Activated naive CD4-positive, alpha-beta T cell treated with anti-CD3 and anti-CD28 coated beads, Interleukin-2, amount 10 ng/mL, durations not matched to agents 7 days and 5 days (primary cell): ENCODE measurements at regions not wholly inside any gene's neighbourhood (a gene's known extent, or its start where the extent isn't known, plus 50 kb on each side); places are given as distances from the start of the nearest gene placed in this dataset.

Experiments used
- CTCF ChIA-PET: fragments of 350-600 bp; sonication (Branson Sonifier 250); formaldehyde crosslinking; loops from one replicate; lab custom pipeline; 2021; ENCODE audit warnings: antibody characterized with exemption; lab: Charles Lee
- DNase-seq: peaks from one replicate; pipeline ENCODE4 v3.0.0-alpha.2; 2020
- H3K27ac Mint-ChIP-seq: one replicate; pipeline ENCODE4 v1.8.0; 2021; ENCODE audit warnings: mild to moderate bottlenecking, moderate library complexity, mixed read lengths
- H3K27me3 Mint-ChIP-seq: one replicate; pipeline ENCODE4 v1.8.0; 2021; ENCODE audit warnings: mild to moderate bottlenecking, mixed read lengths
- H3K36me3 Mint-ChIP-seq: one replicate; pipeline ENCODE4 v1.8.0; 2021; ENCODE audit warnings: mixed read lengths
- H3K4me1 Mint-ChIP-seq: one replicate; pipeline ENCODE4 v1.8.0; 2021; ENCODE audit warnings: mixed read lengths
- H3K4me3 Mint-ChIP-seq: one replicate; pipeline ENCODE4 v1.8.0; 2021; ENCODE audit warnings: mild to moderate bottlenecking, moderate library complexity, mixed read lengths
- H3K9me3 Mint-ChIP-seq: one replicate; pipeline ENCODE4 v1.8.0; 2021; ENCODE audit warnings: mixed read lengths

DNA sequence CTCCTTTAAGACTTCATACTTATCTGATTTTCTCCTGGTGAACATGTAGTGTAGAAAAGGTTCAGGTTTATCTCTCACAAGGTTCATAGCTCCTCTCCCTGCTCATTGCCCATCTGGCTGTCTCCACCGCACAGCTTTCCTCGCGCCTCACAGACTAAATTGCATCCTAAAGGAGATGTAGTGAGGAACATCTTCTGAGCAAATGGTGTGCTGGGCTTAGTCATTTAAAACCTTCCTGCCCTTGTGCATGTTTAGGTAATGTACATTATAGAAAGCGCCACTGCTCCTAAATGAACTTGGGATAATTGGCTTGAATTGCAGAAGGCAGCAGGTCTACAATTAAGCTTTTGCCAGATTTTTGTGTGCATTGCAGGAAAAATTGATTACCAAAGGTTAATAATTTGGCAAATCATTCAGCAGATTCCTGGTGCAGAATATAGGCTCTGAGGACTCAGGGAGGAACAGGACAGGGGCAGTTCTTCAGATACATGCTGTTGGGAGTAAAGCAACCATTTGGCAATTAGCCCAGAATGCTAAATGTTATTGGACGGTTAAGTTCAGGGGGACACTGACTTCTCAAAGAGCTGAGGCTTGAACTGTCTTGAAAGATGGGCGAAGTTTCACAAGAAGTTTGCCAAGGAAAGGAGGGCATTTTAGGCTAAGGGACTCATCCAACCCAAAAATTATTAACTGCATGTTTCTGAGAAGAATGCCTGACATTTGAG is 108.4 kb upstream of the CLDN10 start:
- H3K9me3 Mint-ChIP-seq, result no peaks in the 10 kb centered on the region
- H3K36me3 Mint-ChIP-seq, result no peaks in the 10 kb centered on the region
- H3K4me3 Mint-ChIP-seq, result no peak overlapping the region
- no peaks in the 10 kb centered on the region for H3K27me3 Mint-ChIP-seq
- DNase-seq, result no peak
- CTCF ChIA-PET, result no interaction called here
- H3K4me1 Mint-ChIP-seq, result no peaks in the 10 kb centered on the region
- no peak overlapping the region for H3K27ac Mint-ChIP-seq

DNA sequence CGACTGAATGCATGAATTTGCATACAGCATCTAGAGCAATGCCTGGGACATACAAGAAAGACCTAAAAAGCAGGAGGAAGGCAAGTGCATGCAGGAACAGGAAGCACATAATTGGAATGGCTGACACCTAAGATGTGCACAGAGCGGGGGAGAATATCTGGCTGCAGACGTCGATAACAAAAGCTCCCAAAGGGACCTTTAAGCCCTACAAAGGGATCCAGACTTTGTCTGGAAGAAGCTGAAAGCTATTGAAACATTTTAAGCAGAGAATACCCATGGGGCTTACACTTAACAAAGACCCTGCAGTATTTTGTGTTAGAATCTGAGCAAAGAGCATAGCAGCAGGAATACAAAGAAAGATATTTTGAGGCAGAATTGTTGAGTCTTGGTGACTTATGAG is 107.4 kb upstream of the CLDN10 start:
- H3K27ac Mint-ChIP-seq, result no peak overlapping the region
- H3K36me3 Mint-ChIP-seq, result no peaks in the 10 kb centered on the region
- DNase-seq, result no peak
- no peaks in the 10 kb centered on the region for H3K27me3 Mint-ChIP-seq
- CTCF ChIA-PET, result no interaction called here
- H3K4me3 Mint-ChIP-seq, result no peak overlapping the region
- H3K9me3 Mint-ChIP-seq, result no peaks in the 10 kb centered on the region
- H3K4me1 Mint-ChIP-seq, result no peaks in the 10 kb centered on the region

DNA sequence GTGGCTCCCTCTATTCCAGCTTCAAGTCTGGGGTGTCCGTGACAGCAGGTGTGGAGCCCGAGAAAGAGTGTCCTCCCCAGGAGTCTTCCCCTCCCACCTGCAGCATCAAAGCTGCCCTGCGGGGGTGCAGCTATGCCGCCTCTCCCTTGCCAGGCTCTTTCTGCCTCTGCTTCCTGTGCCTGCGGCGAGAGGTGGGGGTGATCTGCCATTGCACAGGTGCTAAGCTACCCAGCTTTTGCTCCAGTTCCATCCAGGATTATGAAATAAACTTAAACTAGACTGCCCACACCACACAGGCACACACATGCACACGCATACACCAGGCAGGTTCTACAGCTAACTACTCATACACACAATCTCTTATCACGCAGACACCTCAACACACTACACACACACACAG is 104.7 kb upstream of the CLDN10 start:
- CTCF ChIA-PET, result no interaction called here
- Mint-ChIP-seq H3K4me3 (no peak overlapping the region), H3K9me3 (no peaks in the 10 kb centered on the region), H3K27me3 (no peaks in the 10 kb centered on the region), H3K27ac (no peak overlapping the region), H3K36me3 (no peaks in the 10 kb centered on the region), H3K4me1 (no peaks in the 10 kb centered on the region)
- no peak for DNase-seq

DNA sequence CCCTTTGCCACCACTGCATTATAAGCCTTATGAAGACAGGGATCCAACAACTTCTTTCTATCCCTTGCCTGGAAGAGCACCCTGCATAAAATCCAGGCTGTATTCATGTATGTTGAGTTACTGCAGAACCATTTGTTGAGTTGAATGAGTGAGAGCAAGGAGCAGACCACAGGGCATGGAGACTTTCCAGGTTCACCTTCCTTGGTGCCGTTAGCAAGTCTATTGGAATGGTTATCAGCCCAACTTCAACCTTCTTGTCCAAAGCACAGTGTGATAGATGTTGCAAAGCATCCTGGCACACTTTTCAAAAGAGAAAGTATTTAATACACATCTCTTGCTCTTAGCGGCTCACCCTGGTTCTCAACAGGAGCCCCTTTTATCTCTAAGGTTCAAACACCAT is 100.9 kb upstream of the CLDN10 start:
- Mint-ChIP-seq H3K9me3 (no peaks in the 10 kb centered on the region), H3K4me1 (peaks cover 2% of the 10 kb centered on the region), H3K4me3 (no peak overlapping the region), H3K27ac (no peak overlapping the region), H3K27me3 (peaks cover 8% of the 10 kb centered on the region), H3K36me3 (no peaks in the 10 kb centered on the region)
- no peak for DNase-seq
- CTCF ChIA-PET, result no interaction called here

DNA sequence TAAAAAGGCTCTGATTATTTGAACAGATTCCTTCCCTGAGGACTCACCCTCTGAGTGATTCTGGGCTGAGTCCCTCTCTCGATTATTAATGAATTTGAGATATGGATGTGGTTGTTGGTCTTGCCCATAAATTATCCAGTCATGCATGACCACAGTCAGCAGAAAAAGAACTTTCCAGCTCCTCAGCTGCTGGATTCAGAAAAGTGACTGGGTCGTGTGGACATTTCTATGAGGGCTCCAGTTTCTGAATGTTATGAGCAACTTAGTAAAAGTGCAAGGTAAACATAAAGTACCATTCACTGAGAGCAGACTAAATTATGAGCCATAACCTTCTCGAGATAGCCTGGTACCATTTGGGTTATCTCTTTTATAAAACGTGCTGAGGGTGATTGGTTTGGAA is 100.1 kb upstream of the CLDN10 start:
- CTCF ChIA-PET, result no interaction called here
- peaks cover 9% of the 10 kb centered on the region for H3K4me1 Mint-ChIP-seq
- no peak overlapping the region for H3K4me3 Mint-ChIP-seq
- peaks cover 8% of the 10 kb centered on the region for H3K27me3 Mint-ChIP-seq
- no peaks in the 10 kb centered on the region for H3K9me3 Mint-ChIP-seq
- H3K36me3 Mint-ChIP-seq, result no peaks in the 10 kb centered on the region
- H3K27ac Mint-ChIP-seq, result no peak overlapping the region
- DNase-seq, result no peak

DNA sequence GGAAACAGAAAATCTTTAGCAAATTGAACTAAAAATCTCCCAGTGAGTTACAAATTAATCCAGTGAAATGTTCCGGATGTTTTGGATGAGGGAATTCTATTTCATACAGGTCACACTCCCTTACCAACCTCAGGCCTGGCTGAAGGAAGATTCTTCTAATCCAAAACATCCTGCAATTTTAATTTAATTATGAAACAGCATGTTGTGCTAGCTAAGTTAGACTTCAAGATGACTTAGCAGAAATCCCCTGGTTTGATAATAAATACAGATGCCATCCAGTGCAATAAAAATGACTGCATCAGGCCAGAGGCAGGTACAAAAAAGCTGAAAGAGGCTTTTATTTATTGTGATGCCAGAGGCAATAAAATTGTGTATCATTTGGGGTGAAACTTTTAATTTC is 96.7 kb upstream of the CLDN10 start:
- Mint-ChIP-seq H3K4me1 (peaks cover 9% of the 10 kb centered on the region), H3K36me3 (no peaks in the 10 kb centered on the region), H3K9me3 (peaks cover 13% of the 10 kb centered on the region), H3K4me3 (no peak overlapping the region), H3K27ac (no peak overlapping the region), H3K27me3 (peaks cover 8% of the 10 kb centered on the region)
- CTCF ChIA-PET, result no interaction called here
- no peak for DNase-seq

DNA sequence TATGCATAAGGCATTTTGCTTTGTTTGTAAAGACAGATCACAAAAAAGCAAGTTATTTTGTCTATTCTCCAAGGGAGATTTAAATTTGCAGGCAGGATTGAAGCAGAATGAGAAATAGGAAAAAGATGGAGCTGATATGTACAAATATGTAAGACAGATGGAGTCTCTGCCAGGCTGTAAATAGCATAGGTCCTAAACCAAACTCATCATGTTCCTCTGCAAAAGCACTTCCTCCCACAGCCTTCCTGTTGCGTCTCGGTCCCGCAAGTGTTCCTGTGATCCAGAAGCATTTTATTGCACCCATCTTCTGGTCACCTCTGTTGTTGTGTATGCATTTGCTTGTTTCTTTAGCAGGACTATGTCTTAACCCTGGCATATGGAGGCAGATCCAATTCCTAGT is 95.7 kb upstream of the CLDN10 start:
- peaks cover 13% of the 10 kb centered on the region for H3K9me3 Mint-ChIP-seq
- no peak overlapping the region for H3K27ac Mint-ChIP-seq
- H3K36me3 Mint-ChIP-seq, result no peaks in the 10 kb centered on the region
- H3K27me3 Mint-ChIP-seq, result peaks cover 8% of the 10 kb centered on the region
- CTCF ChIA-PET, result no interaction called here
- H3K4me3 Mint-ChIP-seq, result peak overlapping the region; percentile 22
- peaks cover 9% of the 10 kb centered on the region for H3K4me1 Mint-ChIP-seq
- DNase-seq, result no peak

DNA sequence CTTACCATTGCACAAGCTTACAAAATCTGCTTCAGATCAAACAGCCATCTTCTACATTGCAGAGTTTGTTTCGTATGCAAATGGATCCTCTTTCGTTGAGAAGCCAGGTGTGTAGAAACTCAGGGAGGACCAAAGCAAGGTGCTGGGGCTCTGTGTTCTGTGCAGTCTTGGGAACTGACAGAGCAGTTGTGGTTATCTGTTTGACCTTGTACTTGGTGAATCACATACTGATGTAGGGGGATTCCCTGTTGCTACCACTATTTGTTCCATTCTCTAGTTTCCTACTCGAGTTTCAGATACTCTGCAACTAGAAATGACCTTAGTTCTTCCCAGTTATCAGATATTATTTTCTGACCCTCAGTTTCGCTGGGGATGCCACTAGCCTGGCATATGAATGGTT is 95.2 kb upstream of the CLDN10 start:
- CTCF ChIA-PET, result no interaction called here
- H3K36me3 Mint-ChIP-seq, result no peaks in the 10 kb centered on the region
- no peak overlapping the region for H3K4me3 Mint-ChIP-seq
- peaks cover 13% of the 10 kb centered on the region for H3K9me3 Mint-ChIP-seq
- no peak overlapping the region for H3K27ac Mint-ChIP-seq
- no peak for DNase-seq
- H3K4me1 Mint-ChIP-seq, result peaks cover 9% of the 10 kb centered on the region
- peaks cover 9% of the 10 kb centered on the region for H3K27me3 Mint-ChIP-seq

DNA sequence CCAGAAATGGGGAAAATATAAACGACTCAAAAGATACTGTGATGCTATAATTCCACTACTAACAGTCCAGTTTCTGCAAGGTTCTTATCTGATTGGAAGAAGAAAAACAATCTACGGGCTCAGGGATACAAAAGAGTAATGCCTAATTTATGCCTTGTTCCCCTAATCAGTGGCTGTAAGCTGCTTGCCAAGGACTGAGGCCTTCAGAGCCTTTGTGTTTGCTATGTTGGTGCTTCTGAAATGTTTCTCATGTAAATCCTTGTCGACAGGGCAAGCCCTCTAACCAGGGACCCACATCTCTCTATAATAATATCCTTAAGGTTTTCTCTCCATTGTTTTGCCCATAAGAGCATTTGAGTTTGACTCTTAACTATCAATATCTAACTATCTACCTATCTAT is 89.7 kb upstream of the CLDN10 start:
- DNase-seq, result no peak
- Mint-ChIP-seq H3K9me3 (peaks cover 13% of the 10 kb centered on the region), H3K4me1 (no peaks in the 10 kb centered on the region), H3K27ac (no peak overlapping the region), H3K36me3 (no peaks in the 10 kb centered on the region), H3K4me3 (no peak overlapping the region), H3K27me3 (peaks cover 4% of the 10 kb centered on the region)
- CTCF ChIA-PET, result no interaction called here

DNA sequence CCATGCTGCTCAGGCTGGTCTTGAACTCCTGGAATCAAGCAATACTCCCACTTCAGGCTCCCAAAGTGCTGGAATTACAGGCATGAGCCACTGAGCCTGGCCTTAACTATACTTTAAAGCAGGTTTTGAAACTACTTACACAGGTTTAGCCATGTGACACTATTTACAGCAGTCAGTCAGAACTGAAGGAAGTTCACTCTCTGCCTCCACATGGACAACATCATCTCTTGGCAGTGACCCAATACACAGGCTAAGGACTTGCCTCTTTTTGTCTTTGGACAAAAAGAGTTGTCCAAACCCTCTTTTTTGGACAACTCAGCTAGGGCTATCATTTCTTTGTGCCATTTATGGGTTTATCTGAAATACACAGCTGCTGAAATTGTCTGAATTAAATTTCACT is 89.0 kb upstream of the CLDN10 start:
- CTCF ChIA-PET, result no interaction called here
- Mint-ChIP-seq H3K9me3 (peaks cover 13% of the 10 kb centered on the region), H3K4me3 (no peak overlapping the region), H3K4me1 (no peaks in the 10 kb centered on the region), H3K27me3 (peaks cover 4% of the 10 kb centered on the region), H3K27ac (no peak overlapping the region), H3K36me3 (no peaks in the 10 kb centered on the region)
- DNase-seq, result no peak

DNA sequence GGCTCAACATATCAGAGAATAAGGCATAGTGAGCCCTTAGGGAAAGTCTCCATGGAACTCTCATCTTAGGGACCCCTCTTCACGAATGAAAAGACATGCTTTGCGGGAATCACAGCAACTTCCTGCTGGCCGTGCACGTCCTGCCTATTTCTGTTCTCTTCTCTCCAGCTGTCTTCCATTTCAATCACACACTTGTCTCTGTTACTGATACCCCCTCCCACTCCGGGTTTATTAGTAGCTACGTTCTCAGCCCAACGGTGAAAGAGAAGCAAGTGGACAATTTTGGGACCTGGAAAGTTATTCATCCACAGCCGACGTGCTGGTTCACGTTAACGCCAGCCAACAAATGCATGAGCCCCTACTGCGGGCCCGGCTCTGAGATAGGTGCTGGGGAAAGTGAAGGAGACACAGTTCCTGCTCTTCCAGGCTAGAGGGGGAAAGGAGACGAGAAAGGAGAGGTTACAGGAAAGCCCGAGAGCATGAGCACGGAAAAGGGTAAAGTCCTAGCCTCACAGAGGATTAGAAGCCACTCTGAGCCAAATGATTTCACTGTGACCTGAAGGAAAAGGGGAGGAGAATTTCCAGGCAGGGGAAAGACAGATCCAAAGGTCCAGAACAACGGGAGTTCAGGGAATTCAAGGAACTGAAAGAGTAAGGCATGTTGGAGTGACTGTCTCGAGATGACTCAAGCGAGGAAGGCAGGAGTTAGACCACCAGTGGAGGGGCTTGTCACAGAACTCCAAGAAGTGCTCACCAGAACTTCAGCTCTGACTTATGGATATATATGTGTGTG is 81.8 kb upstream of the CLDN10 start:
- CTCF ChIA-PET, result no interaction called here
- no peaks in the 10 kb centered on the region for H3K36me3 Mint-ChIP-seq
- H3K27me3 Mint-ChIP-seq, result no peaks in the 10 kb centered on the region
- no peak overlapping the region for H3K27ac Mint-ChIP-seq
- no peaks in the 10 kb centered on the region for H3K4me1 Mint-ChIP-seq
- no peak for DNase-seq
- H3K9me3 Mint-ChIP-seq, result no peaks in the 10 kb centered on the region
- H3K4me3 Mint-ChIP-seq, result no peak overlapping the region

DNA sequence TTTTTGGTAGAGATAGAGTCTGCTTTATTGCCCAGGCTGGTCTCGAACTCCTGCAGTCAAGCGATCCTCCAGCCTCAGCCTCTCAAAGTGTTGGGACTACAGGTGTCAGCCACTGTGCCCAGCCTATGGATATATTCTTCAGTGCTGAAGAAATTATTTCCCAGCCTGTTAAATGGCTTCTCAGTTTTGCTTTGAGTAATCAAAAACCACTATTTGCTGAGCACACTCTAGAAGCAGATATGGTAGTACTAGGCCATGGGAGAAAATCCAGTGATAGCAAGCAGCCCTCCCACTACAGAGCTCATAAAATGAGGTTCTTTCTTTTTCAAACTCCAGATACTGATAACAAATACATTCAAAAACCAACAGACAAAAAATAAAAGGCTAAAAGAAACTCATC is 80.6 kb upstream of the CLDN10 start:
- H3K36me3 Mint-ChIP-seq, result no peaks in the 10 kb centered on the region
- H3K9me3 Mint-ChIP-seq, result no peaks in the 10 kb centered on the region
- peaks cover 2% of the 10 kb centered on the region for H3K27me3 Mint-ChIP-seq
- no peak overlapping the region for H3K4me3 Mint-ChIP-seq
- H3K4me1 Mint-ChIP-seq, result no peaks in the 10 kb centered on the region
- CTCF ChIA-PET, result no interaction called here
- DNase-seq, result no peak
- H3K27ac Mint-ChIP-seq, result no peak overlapping the region

DNA sequence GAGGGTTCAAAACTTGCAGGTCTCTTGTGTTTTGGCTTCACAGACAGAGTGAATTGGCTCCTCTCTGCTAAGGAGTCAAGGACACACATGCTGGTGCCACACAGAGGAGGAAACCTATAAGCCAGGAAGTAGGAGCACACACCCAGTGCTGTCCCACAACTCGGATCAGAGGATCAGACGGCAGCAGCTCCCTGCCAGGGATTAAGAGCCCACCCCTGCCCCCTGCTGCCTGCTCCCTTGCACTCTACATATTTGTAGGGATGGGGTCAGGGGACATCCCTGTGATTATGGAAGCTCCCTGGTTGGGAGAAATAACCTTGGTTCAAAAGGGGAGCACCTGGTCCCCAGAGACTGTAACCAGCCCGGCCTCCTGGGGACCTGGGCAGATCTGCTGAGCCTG is 77.5 kb upstream of the CLDN10 start:
- peaks cover 11% of the 10 kb centered on the region for H3K4me1 Mint-ChIP-seq
- H3K4me3 Mint-ChIP-seq, result no peak overlapping the region
- peaks cover 7% of the 10 kb centered on the region for H3K27me3 Mint-ChIP-seq
- no peaks in the 10 kb centered on the region for H3K9me3 Mint-ChIP-seq
- CTCF ChIA-PET, result interaction anchor here (0.6 kb wide), 1 partner anchor 43 kb away, joined by 3 read pairs; no protein-coding TSS in a partner anchor
- DNase-seq, result no peak
- H3K36me3 Mint-ChIP-seq, result no peaks in the 10 kb centered on the region
- no peak overlapping the region for H3K27ac Mint-ChIP-seq

DNA sequence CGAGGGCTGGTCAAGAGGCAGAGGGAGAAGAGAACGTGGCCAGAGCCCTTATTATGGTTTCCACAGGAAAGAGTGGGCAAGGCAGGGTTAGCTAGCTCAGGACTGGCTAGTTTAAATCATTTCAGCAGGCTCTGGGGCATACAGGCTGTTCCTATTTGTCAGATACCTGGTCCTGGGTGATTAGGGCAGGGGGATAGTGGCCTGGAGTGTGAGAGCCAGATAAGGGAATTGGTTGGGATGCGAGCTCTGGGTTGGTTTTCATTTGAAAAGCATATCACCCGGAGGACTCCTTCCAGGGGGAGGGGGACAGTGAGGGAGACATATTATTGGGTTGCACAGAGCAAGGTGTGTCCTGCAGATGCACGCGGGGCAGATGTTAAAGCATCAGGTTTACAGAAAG is 75.3 kb upstream of the CLDN10 start:
- DNase-seq, result no peak
- Mint-ChIP-seq H3K36me3 (no peaks in the 10 kb centered on the region), H3K27ac (no peak overlapping the region), H3K4me1 (peaks cover 17% of the 10 kb centered on the region), H3K4me3 (no peak overlapping the region), H3K9me3 (no peaks in the 10 kb centered on the region), H3K27me3 (peaks cover 13% of the 10 kb centered on the region)
- CTCF ChIA-PET, result interaction anchor here (0.7 to 4.1 kb wide), 6 partner anchors 9 to 288 kb away, joined by 3 to 25 read pairs (median 10); no protein-coding TSS in a partner anchor

DNA sequence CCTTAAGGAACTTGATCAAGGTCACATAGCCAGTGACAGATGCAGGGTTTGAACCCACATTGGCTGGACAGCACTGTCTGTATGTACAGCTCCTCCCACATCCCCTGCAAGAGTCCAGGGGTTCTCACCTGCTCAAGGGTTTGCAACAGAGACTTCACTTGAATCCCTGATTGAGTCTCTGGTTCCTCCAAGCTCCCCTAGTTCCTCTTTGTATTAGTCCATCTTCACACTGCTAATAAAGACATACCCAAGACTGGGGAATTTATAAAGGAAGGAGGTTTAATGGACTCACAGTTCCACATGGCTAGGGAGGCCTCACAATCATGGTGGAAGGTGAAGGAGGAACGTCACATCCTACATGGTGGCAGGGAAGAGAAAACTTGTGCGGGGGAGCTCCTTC is 72.8 kb upstream of the CLDN10 start:
- CTCF ChIA-PET, result interaction anchor here (0.7 to 4.1 kb wide), 6 partner anchors 11 to 354 kb away, joined by 3 to 25 read pairs (median 8); no protein-coding TSS in a partner anchor
- Mint-ChIP-seq H3K27me3 (peaks cover 13% of the 10 kb centered on the region), H3K4me3 (no peak overlapping the region), H3K9me3 (no peaks in the 10 kb centered on the region), H3K4me1 (peaks cover 17% of the 10 kb centered on the region), H3K36me3 (no peaks in the 10 kb centered on the region), H3K27ac (no peak overlapping the region)
- no peak for DNase-seq
